SU-DHL-6 (cell line): ENCODE measurements at regions not wholly inside any gene's neighbourhood (a gene's known extent, or its start where the extent isn't known, plus 50 kb on each side); places are given as distances from the start of the nearest gene placed in this dataset.

Experiments used
- H2AFZ ChIP-seq: fragments of 200-600 bp; sonication (generic); 2 replicates; pipeline ENCODE4 v1.6.1; 2014; ENCODE audit warnings: low read depth, mild to moderate bottlenecking, moderate library complexity, mixed read lengths, antibody characterized with exemption, low read length; ENCODE audit not compliant: severe bottlenecking
- H3F3A ChIP-seq: fragments of 200-600 bp; shearing (Covaris generic); 2 replicates; pipeline ENCODE4 v1.6.0; 2016; ENCODE audit warnings: antibody characterized with exemption, mild to moderate bottlenecking; ENCODE audit not compliant: insufficient read depth
- H3K27ac ChIP-seq: fragments of 200-600 bp; sonication (generic); 2 replicates; pipeline ENCODE4 v1.5.1; 2016; ENCODE audit warnings: low read depth, mild to moderate bottlenecking, low read length, moderate library complexity, mixed read lengths
- H3K27me3 ChIP-seq: fragments of 200-600 bp; sonication (generic), shearing (Covaris generic); 2 replicates; pipeline ENCODE4 v1.6.0; 2014; ENCODE audit warnings: mild to moderate bottlenecking, low read length
- H3K36me3 ChIP-seq: fragments of 200-600 bp; sonication (generic); 2 replicates; pipeline ENCODE4 v1.6.1; 2014; ENCODE audit warnings: mild to moderate bottlenecking, low read length, mixed read lengths
- H3K4me2 ChIP-seq: fragments of 300-600, 200-600 bp; shearing (Covaris generic), sonication (generic); 2 replicates; pipeline ENCODE4 v1.6.0; 2014; ENCODE audit warnings: low read length, low read depth, mild to moderate bottlenecking; ENCODE audit not compliant: poor library complexity, severe bottlenecking
- H3K4me3 ChIP-seq: fragments of 200-600 bp; sonication (generic); 2 replicates; pipeline ENCODE4 v1.5.1; 2014; ENCODE audit warnings: antibody characterized with exemption, low read length, mild to moderate bottlenecking, mixed read lengths; ENCODE audit not compliant: insufficient read depth, poor library complexity, severe bottlenecking
- H3K79me2 ChIP-seq: fragments of 200-600 bp; sonication (generic); 2 replicates; pipeline ENCODE4 v1.6.1; 2014; ENCODE audit warnings: mild to moderate bottlenecking, low read length, moderate library complexity; ENCODE audit not compliant: insufficient read depth
- H3K9ac ChIP-seq: fragments of 200-600 bp; sonication (generic); 2 replicates; pipeline ENCODE4 v1.7.0; 2014; ENCODE audit warnings: mild to moderate bottlenecking, low read length
- H3K9me2 ChIP-seq: fragments of 200-600 bp; sonication (generic); replicated peaks from 2 replicates; pipeline ENCODE4 v1.6.1; 2014; ENCODE audit warnings: low read length; ENCODE audit not compliant: insufficient read depth
- H3K9me3 ChIP-seq: fragments of 200-600 bp; sonication (generic); 2 replicates; pipeline ENCODE4 v1.6.1; 2014; ENCODE audit warnings: low read length, mixed read lengths; ENCODE audit not compliant: insufficient read depth
- H4K20me1 ChIP-seq: fragments of 200-600 bp; sonication (generic); 2 replicates; pipeline ENCODE4 v1.6.1; 2014; ENCODE audit warnings: low read depth, mild to moderate bottlenecking, antibody characterized with exemption, low read length, moderate library complexity, mixed read lengths
- CTCF ChIP-seq: fragments of 200-600 bp; sonication (generic); IDR thresholded peaks from one replicate; pipeline ENCODE4 v1.5.1; 2017; ENCODE audit warnings: antibody characterized with exemption, mild to moderate bottlenecking, low read length, moderate library complexity; ENCODE audit not compliant: insufficient read depth, poor library complexity, severe bottlenecking
- EZH2phosphoT487 ChIP-seq: fragments of 200-600 bp; sonication (generic), shearing (Covaris generic); conservative IDR thresholded peaks from 2 replicates; pipeline ENCODE4 v1.6.1; 2018; ENCODE audit warnings: mild to moderate bottlenecking, antibody characterized with exemption, low read length, moderate library complexity, mixed read lengths

- no peak overlapping the region for H3K4me3 ChIP-seq
- H3K27me3 ChIP-seq = no peaks in the 10 kb centered on the region
- no peaks in the 10 kb centered on the region for H3K36me3 ChIP-seq
- peak overlapping the region; percentile 33 for H3K4me2 ChIP-seq
- TF ChIP-seq CTCF = no peak
- no peak for TF ChIP-seq EZH2phosphoT487
- no peaks in the 10 kb centered on the region for H4K20me1 ChIP-seq
- H3K27ac ChIP-seq = peak overlapping the region; percentile 54; the same call in 1 of the 2 replicates
- no peaks in the 10 kb centered on the region for H3K9me2 ChIP-seq
- H2AFZ ChIP-seq = no peak overlapping the region
- H3K79me2 ChIP-seq = no peaks in the 10 kb centered on the region
- peak overlapping the region; percentile 11; the same call in 1 of the 2 replicates for H3K9ac ChIP-seq
- H3F3A ChIP-seq = no peaks in the 10 kb centered on the region
- no peaks in the 10 kb centered on the region for H3K9me3 ChIP-seq
These were observed 58.9 kb upstream of the RXRA start for GRCh38 chr9:134267305-134267880.

GRCh38 chr9:134267881-134268724 lies 58.2 kb upstream of the RXRA start:
- Histone ChIP-seq H3K36me3 (no peaks in the 10 kb centered on the region), H3K27me3 (no peaks in the 10 kb centered on the region), H3K4me3 (peak overlapping the region; percentile 1), H3K9me3 (no peaks in the 10 kb centered on the region), H3F3A (no peaks in the 10 kb centered on the region), H3K9me2 (no peaks in the 10 kb centered on the region), H2AFZ (no peak overlapping the region), H3K4me2 (peak overlapping the region; percentile 33), H3K9ac (peak overlapping the region; percentile 11; the same call in 1 of the 2 replicates), H4K20me1 (no peaks in the 10 kb centered on the region), H3K27ac (peak overlapping the region; percentile 54), H3K79me2 (no peaks in the 10 kb centered on the region)
- no peak for TF ChIP-seq CTCF
- TF ChIP-seq EZH2phosphoT487 = no peak

- Histone ChIP-seq H3K9me2 (no peaks in the 10 kb centered on the region), H2AFZ (no peak overlapping the region), H3F3A (no peaks in the 10 kb centered on the region), H3K4me2 (no peak overlapping the region), H4K20me1 (no peaks in the 10 kb centered on the region), H3K79me2 (no peaks in the 10 kb centered on the region), H3K9ac (no peak overlapping the region), H3K4me3 (no peak overlapping the region), H3K27ac (no peak overlapping the region), H3K9me3 (no peaks in the 10 kb centered on the region), H3K36me3 (no peaks in the 10 kb centered on the region), H3K27me3 (no peaks in the 10 kb centered on the region)
- TF ChIP-seq CTCF (no peak), EZH2phosphoT487 (no peak)
These were observed 57.5 kb upstream of the RXRA start for GRCh38 chr9:134268747-134269146.
